Upper lobe of left lung (tissue), 4 donors: ENCODE measurements at regions not wholly inside any gene's neighbourhood (a gene's known extent, or its start where the extent isn't known, plus 50 kb on each side); places are given as distances from the start of the nearest gene placed in this dataset.

Experiments
- POLR2A ChIP-seq, 4 donors: fragments of 450-650 bp; IDR thresholded peaks; one replicate each; pipeline ENCODE4 v1.5.1; 2016 to 2017; ENCODE audit warnings: antibody characterized with exemption in 4 of 4, mild to moderate bottlenecking in 2 of 4
- TF ChIP-seq, protein P1 (sequence below), 6 experiments: fragments of 450-650 bp in 4 of 6; fragments of 200-600 bp in 2 of 6; sonication (generic) in 2 of 6; IDR thresholded peaks; one replicate each; pipeline ENCODE4 v1.5.1; 2016 to 2019; ENCODE audit warnings: antibody characterized with exemption in 6 of 6

DNA sequence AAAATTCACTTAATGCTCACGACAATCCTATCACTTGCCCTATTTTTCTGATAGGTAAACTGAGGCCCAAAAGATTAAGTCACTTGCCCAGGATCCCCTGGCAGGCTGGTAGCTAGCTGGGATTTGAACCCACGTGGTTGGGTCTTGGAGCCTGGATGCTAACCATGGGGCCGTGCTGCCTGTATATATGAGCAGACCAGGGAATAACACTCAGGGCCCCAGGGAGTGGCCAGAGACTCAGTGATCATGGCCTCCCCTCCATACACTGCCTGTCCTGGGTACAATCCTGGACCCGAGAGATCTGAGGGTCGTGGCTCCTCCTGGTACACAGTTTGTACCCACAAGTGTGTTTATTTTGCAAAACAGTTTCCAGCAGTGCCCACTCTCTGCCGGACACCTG lies 116.9 kb upstream of the PTPN1 start:
- TF ChIP-seq POLR2A (IDR thresholded peaks at IDR 0.05), result no peak
- TF ChIP-seq, protein P1, sequence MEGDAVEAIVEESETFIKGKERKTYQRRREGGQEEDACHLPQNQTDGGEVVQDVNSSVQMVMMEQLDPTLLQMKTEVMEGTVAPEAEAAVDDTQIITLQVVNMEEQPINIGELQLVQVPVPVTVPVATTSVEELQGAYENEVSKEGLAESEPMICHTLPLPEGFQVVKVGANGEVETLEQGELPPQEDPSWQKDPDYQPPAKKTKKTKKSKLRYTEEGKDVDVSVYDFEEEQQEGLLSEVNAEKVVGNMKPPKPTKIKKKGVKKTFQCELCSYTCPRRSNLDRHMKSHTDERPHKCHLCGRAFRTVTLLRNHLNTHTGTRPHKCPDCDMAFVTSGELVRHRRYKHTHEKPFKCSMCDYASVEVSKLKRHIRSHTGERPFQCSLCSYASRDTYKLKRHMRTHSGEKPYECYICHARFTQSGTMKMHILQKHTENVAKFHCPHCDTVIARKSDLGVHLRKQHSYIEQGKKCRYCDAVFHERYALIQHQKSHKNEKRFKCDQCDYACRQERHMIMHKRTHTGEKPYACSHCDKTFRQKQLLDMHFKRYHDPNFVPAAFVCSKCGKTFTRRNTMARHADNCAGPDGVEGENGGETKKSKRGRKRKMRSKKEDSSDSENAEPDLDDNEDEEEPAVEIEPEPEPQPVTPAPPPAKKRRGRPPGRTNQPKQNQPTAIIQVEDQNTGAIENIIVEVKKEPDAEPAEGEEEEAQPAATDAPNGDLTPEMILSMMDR (IDR thresholded peaks at IDR 0.05), result no peak
